Kidney epithelial cell (primary cell): ENCODE measurements at regions not wholly inside any gene's neighbourhood (a gene's known extent, or its start where the extent isn't known, plus 50 kb on each side); places are given as distances from the start of the nearest gene placed in this dataset.
"Not testable (repeated sequence)": the region's sequence is repeated elsewhere in the genome, so short reads cannot be mapped to it uniquely, and the experiment has no call there.

Experiments
- DNase-seq: peaks from one replicate; pipeline ENCODE4 v3.0.0-alpha.2; 2010; ENCODE audit warnings: low read depth
- H3K27me3 ChIP-seq: 2 replicates; pipeline ENCODE4 v1.6.0; 2011; ENCODE audit warnings: low read length; ENCODE audit not compliant: control insufficient read depth, insufficient read depth
- H3K36me3 ChIP-seq: 2 replicates; pipeline ENCODE4 v1.5.1; 2011; ENCODE audit warnings: low read length; ENCODE audit not compliant: control insufficient read depth, insufficient read depth
- H3K4me3 ChIP-seq: 2 replicates; pipeline ENCODE4 v1.5.1; 2011; ENCODE audit warnings: low read depth, mild to moderate bottlenecking, control low read depth, low read length

DNA sequence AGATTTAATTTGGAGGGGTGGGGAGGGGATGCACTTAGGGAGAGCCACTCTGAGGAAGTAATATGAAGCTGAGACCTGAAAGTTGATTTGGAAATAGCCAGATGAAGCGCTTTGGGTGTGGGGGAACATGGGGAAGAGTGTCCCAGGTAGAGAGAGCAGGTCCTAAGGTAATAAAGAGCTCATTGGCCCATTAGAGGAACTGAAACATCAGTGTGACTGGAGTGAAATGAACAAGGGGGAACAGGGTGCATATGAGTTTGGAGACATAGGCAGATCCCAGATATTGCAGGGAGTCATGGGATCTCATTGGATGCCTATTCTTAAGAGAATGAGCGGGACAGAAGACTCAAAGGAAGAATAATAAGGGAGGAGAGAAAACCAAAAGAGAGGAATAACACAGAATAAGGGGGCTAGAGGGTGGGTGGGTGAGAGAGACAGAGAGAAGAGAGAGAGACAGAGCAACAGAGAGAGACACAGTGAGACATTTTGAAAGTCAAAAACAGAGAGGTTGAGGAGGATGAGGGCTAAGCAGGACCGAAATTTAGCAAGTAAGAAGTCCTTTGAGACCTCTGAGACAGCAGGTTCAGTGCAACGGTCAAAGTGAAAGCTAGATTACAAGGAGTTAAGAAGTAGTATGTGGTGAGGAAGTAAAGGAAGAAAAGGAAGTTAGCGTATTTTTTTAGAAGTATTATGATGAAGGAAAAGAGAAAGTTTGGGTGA is 54.1 kb upstream of the NOTCH2NLA start:
- not testable (repeated sequence) for DNase-seq, H3K27me3 ChIP-seq, H3K4me3 ChIP-seq, H3K36me3 ChIP-seq

DNA sequence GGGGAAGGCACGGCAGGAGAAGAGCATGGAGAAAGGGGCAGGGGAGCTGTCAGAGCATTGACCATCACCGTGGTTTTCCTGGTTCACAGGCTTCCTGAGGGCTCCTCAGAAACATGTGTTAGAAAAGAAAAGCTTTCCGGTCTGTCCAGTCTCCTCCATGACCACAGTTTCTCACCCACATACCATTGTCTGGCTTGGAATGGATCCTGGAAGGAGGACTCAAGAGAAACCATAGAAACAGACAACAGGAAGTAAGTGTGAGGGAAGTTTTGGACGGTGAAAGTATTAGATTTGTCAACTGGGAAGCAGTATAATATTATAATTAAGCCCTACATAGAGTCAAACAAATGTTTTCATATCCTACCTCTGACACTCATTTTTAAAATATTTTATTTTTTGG is 52.7 kb upstream of the NOTCH2NLA start:
- not testable (repeated sequence) for H3K4me3 ChIP-seq, DNase-seq, H3K27me3 ChIP-seq, H3K36me3 ChIP-seq

DNA sequence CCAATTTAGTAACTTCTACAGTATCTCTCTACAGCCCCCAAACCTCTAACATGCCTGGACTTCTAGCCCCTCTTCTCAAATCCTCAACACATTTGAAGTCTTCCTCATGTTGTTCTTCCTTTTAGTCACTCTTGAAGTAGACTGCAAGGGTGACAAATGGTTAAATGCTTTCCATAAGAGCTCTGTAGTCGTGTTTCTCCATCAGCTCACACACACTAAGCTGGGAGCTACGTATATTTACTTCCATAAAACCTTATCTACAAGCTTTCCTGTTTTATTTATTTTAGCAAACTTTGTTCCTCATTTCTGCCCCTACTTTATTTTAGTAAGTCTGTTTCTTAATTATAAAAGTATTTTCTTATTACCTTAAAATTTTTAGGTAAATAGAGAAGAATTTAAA is 49.9 kb upstream of the NOTCH2NLA start:
- H3K27me3 ChIP-seq, DNase-seq, H3K4me3 ChIP-seq, H3K36me3 ChIP-seq: not testable (repeated sequence)
